IPS-NIHi11 (cell line): ENCODE measurements at regions not wholly inside any gene's neighbourhood (a gene's known extent, or its start where the extent isn't known, plus 50 kb on each side); places are given as distances from the start of the nearest gene placed in this dataset.

Source experiments
- DNase-seq: peaks from one replicate; pipeline ENCODE4 v3.0.0; 2012; ENCODE audit warnings: mixed read lengths, low spot score

GRCh38 chr2:235141411-235142128, 189.8 kb downstream of the SH3BP4 start:
- DNase-seq, result no peak

DNA sequence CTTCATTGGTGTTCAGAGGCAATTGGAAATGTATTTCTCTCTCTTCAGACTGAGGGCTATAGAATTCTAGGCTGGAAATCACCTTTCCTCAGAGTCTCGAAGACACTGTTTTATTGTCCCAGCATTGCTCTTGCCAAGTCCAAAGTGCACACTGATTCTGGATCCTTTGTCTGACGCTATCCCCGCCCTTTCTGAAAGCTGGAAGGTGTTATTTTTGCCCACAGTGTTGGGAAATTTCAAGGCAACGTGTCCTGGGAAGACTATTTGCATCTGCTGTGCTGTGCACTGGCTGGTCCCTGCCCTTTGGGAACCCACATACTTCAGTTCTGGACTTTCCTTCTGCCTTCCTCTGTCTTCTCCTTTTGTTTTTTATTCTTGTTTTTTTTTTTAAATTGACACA, 190.8 kb downstream of the SH3BP4 start:
- no peak for DNase-seq

- DNase-seq, result no peak
Observed at GRCh38 chr2:235143789-235144188, 192.0 kb downstream of the SH3BP4 start.

DNA sequence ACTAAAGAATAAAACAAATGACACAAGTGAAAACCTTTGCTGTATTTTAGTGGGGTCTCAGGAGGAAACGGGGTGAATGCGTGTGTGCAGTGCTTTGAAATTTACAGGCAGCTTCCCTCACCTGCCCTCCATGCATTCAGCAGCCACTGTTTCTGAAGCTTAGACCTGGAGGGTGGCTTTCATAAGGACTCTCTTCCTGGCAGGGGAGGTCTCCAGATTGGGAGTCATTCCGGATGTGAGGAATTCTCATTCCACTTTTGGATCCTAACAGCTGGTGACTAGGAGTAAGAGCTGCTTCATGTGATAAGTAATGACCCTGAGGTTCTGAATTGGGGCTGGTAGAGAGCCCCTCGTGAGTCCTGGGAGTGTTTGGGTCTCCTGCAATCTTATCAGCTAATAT, 192.5 kb downstream of the SH3BP4 start:
- DNase-seq, result no peak

GRCh38 chr2:235146206-235146605, 194.4 kb downstream of the SH3BP4 start:
- DNase-seq, result no peak

GRCh38 chr2:235146871-235147565, 195.2 kb downstream of the SH3BP4 start:
- DNase-seq, result no peak

DNA sequence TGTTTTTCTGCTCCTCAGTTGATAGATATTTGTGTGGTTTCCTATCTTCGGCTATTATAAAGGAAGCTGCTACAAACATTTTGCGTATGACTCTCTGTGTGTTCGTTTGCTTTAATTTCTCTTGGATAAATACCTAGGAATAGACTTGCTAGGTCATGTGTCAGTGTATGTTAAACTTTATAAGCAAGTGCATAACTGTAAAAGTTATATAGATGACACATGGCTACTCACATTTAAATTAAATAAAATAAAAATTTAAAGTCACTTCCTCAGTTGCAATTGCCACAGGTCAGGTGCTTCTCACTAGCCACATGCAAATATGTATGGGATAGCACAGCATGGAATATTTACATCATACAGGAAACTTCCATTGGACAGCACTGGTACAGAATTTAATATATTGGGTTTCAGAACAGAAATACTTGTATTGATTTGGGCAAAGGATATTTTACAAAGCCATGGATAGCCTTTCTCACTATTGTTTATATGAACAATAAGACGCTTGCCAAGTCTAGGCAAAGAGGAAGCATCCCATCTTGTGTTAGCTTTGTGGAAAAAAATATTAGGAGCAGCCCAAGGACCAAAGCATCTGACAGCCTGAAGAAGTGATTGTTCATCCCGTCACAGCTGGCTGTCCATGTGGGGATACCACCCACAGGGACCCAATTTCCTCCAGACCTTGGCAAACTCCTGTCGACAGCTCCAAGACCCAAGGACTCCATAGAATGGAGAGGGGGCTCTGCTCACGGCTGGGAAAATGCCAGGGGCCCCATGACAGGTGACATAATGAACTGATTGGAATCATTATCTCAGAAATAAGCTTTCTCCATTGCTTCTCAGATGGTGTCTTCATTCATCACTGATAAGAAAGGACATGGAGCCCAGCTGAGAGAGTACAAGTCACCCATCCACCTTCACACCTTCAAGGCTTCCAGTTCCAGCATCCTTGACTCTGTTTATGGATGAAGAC, 196.7 kb downstream of the SH3BP4 start:
- no peak for DNase-seq

- DNase-seq, result no peak
Observed at GRCh38 chr2:235149240-235149659, 197.4 kb downstream of the SH3BP4 start.

DNA sequence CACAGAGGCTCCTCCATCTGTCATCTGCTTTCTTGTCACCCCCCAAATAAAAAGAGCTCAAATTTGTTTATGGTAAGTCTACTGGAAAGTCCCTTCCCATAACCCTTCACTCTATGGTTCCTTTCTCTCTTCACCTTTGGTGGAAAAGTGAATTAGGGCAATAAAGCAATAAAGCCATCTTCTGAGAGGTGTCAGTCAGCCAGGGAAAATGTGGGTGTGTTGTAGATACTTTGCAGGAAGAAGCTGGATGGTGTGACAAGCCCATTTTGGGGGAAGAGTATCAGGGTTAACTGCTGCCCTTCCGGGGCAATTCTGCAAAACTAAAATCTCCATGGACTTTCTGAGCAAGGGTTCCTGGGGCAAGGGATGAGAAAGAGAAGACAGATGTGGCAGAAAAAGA, 197.9 kb downstream of the SH3BP4 start:
- DNase-seq, result no peak

DNA sequence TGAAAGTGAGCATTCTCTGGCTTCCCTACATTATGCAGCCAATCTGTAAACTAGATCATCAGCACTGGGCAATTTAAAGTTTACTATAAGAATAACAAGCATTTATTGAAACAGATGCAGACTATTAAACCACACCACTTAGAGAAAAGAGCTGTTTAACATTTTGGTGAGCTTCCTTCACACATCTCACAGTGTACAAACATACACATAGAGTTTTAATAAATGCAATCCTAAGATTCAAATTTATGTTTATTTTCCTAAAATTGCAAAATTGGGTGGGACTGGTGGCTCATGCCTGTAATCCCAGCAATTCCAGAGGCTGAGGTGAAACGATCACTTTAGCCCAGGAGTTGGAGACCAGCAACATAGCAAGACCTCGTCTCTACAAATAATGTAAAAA, 199.3 kb downstream of the SH3BP4 start:
- DNase-seq, result no peak

- DNase-seq, result no peak
Observed at GRCh38 chr2:235155163-235155562, 203.3 kb downstream of the SH3BP4 start.

DNA sequence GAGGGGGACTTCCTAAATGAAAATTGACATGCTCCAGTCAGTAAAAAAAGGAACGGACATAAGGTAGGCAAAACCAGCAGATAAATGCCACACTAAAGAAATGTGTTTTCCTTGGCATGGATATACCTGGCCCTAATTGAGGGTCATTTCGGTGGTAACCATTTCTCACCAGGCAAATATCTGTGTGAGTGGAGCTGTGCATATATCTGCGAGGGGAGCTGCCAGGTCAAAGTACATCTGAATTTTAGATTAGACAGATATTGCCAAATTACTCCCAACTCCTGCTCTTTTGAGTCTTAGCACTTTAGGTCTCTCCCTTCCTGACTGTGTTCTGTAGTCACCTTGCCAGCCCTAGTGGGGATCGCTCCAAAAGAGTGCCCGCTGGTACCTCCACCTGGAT, 204.2 kb downstream of the SH3BP4 start:
- DNase-seq, result no peak

- DNase-seq, result no peak
Observed at GRCh38 chr2:235157746-235158482, 206.1 kb downstream of the SH3BP4 start.

DNA sequence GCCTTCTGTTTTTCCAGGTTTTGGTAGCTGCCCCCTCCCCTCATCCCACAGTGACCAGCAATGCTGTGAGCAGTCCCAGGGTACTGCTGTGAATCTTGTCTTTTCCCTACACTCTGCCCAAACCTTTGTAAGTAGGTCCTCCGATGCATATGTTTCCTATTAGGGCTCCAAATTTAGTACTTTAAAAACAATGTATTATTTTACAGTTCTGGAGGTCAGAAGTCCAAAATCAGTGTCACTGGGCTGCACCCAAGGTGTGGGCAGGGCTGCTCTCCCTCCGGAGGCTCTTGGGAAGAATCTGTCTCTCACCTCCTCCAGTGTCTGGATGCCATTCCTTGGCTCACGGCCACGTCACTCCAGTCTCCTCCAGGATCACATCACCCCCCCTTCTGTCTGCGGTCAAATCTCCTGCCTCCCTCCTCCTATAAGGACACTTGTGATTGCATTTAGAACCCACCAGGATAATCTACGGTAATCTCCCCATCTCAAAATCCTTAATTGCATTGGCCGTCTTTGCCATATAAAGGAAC, 208.5 kb downstream of the SH3BP4 start:
- DNase-seq, result no peak

GRCh38 chr2:235161565-235161964, 209.7 kb downstream of the SH3BP4 start:
- DNase-seq, result no peak

GRCh38 chr2:235162082-235162836, 210.4 kb downstream of the SH3BP4 start:
- no peak for DNase-seq

GRCh38 chr2:235162837-235163197, 211.0 kb downstream of the SH3BP4 start:
- DNase-seq, result no peak

GRCh38 chr2:235165136-235165535, 213.3 kb downstream of the SH3BP4 start:
- DNase-seq, result no peak

DNA sequence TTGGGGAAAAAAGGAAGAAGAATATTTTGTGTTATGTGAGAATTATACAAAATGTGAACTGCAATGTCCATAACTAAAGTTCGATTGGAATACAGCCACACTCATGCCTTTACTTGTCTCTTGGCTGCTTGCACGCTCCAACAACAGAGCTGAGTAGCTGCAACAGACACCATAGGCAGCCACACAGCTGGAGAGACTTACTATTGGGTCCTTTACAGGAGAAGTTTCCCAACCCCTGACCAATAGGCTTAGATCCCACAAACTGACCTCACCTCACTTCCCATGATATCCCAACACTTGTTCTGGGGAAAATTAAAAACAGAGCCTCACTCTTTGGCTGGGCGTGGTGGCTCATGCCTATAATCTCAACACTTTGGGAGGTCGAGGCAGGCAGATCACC, 213.8 kb downstream of the SH3BP4 start:
- DNase-seq, result no peak

DNA sequence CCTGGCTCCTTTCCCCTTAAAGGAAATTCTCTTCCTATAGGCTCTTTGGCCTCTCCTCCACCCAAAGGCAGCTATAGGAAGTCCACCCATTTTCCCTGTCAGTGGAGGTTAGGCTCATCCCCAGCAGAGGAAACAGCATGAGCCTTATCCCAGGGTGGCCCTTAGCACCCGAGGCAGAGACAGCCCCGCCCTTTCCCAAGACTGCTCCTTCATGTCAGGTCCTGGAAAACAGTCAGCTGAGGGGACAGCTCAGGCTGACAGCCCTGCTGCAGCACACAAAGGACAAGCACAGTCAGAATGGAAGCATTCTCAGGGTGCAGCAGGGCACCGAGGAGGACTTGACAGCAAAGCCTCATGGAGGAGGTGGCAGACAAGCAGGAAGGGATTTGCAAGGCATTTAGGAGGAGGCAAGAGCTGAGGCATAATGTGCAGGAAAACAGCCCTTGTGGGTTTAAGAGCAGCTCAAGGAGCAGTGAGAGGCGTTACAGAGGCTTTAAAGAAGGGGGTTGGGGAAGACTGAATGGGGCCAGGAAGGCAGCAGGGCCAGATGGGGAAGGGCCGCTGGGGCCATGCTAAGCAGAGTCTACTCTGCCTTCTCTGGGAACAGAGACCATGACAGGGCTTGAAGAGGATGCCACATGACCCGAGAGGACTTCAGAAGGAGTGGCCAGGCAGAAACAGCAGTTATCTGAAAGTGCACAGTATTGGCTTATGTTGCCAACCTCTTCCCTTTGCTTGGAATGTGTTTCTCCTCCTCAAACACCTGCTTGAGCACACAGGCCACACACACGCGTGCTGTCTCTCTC, 216.6 kb downstream of the SH3BP4 start:
- DNase-seq, result no peak
